Gastroesophageal sphincter (tissue), 3 donors: ENCODE measurements at regions not wholly inside any gene's neighbourhood (a gene's known extent, or its start where the extent isn't known, plus 50 kb on each side); places are given as distances from the start of the nearest gene placed in this dataset.

Source experiments
- POLR2A ChIP-seq, 2 donors: fragments of 450-650 bp; IDR thresholded peaks; one replicate each; pipeline ENCODE4 v1.6.1; 2017; ENCODE audit warnings: antibody characterized with exemption in 2 of 2, mild to moderate bottlenecking in 2 of 2, moderate library complexity in 1 of 2
- TF ChIP-seq, protein P1 (sequence below), 4 experiments: fragments of 200-600 bp in 2 of 4; fragments of 450-650 bp in 2 of 4; sonication (generic) in 1 of 4; IDR thresholded peaks; one replicate each; pipeline ENCODE4 v1.5.1; 2017 to 2019; ENCODE audit warnings: antibody characterized with exemption in 4 of 4, mild to moderate bottlenecking in 2 of 4, moderate library complexity in 2 of 4

DNA sequence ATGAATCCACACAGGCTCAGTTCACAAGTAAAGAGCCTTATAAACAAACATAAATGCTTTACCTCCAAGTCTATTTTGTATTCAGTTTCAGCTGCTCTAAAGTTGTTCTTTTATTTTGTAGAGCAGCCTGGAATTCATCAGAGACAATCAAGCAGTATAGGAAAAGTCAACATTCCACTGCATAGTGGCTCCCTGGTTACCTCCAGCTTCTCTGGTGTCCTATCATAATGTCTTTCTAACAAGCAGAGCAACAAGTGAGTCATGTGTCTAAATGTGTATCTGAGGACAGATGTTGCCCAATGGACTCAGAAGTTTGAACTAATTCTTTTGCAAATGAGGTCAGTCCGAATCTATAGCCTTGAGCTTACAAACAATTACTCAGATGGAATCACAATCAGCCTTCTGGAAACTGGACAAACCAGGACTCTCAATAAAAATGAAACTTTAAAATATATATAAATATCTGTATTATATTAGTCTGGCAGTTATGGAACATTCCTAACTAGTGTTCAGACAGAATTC lies 292.0 kb upstream of the TOM1L1 start:
- TF ChIP-seq, protein P1, sequence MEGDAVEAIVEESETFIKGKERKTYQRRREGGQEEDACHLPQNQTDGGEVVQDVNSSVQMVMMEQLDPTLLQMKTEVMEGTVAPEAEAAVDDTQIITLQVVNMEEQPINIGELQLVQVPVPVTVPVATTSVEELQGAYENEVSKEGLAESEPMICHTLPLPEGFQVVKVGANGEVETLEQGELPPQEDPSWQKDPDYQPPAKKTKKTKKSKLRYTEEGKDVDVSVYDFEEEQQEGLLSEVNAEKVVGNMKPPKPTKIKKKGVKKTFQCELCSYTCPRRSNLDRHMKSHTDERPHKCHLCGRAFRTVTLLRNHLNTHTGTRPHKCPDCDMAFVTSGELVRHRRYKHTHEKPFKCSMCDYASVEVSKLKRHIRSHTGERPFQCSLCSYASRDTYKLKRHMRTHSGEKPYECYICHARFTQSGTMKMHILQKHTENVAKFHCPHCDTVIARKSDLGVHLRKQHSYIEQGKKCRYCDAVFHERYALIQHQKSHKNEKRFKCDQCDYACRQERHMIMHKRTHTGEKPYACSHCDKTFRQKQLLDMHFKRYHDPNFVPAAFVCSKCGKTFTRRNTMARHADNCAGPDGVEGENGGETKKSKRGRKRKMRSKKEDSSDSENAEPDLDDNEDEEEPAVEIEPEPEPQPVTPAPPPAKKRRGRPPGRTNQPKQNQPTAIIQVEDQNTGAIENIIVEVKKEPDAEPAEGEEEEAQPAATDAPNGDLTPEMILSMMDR (IDR thresholded peaks at IDR 0.05), result no peak
- no peak for TF ChIP-seq POLR2A (IDR thresholded peaks at IDR 0.05)
